GM23338 (cell line): ENCODE measurements at regions not wholly inside any gene's neighbourhood (a gene's known extent, or its start where the extent isn't known, plus 50 kb on each side); places are given as distances from the start of the nearest gene placed in this dataset.

Experiments
- ATAC-seq: fragments of 200-7000 bp; cut with Tn5 transposase; 3 replicates; pipeline ENCODE4 v1.9.1; 2020
- DNase-seq: peaks from one replicate; pipeline ENCODE4 v3.0.0-alpha.2; 2015; ENCODE audit warnings: low spot score
- H2AFZ ChIP-seq: fragments of 200-600 bp; sonication (generic); 2 replicates; pipeline ENCODE4 v1.8.0; 2016; ENCODE audit warnings: antibody characterized with exemption, mild to moderate bottlenecking, moderate library complexity
- H3F3A ChIP-seq: fragments of 200-600 bp; sonication (generic); replicated peaks from 2 replicates; pipeline ENCODE4 v1.8.0; 2017; ENCODE audit warnings: antibody characterized with exemption, mixed run types, low read depth
- H3K27ac ChIP-seq: fragments of 200-600 bp; sonication (generic); 2 replicates; pipeline ENCODE4 v1.6.1; 2016; ENCODE audit warnings: low read depth
- H3K27me3 ChIP-seq: fragments of 200-600 bp; sonication (generic); 2 replicates; pipeline ENCODE4 v1.8.0; 2016; ENCODE audit warnings: mild to moderate bottlenecking, mixed run types, moderate library complexity; ENCODE audit not compliant: insufficient read depth
- H3K36me3 ChIP-seq: fragments of 200-600 bp; sonication (generic); 2 replicates; pipeline ENCODE4 v1.8.0; 2016; ENCODE audit warnings: mild to moderate bottlenecking; ENCODE audit not compliant: insufficient read depth
- H3K4me1 ChIP-seq: fragments of 200-600 bp; sonication (generic); 2 replicates; pipeline ENCODE4 v1.8.0; 2016; ENCODE audit warnings: mild to moderate bottlenecking, moderate library complexity; ENCODE audit not compliant: insufficient read depth
- H3K4me2 ChIP-seq: fragments of 200-600 bp; sonication (generic); 2 replicates; pipeline ENCODE4 v1.7.1; 2017; ENCODE audit warnings: mixed run types
- H3K4me3 ChIP-seq: fragments of 200-600 bp; sonication (generic); 2 replicates; pipeline ENCODE4 v1.6.1; 2016; ENCODE audit warnings: mixed run types
- H3K79me2 ChIP-seq: fragments of 200-600 bp; sonication (generic); replicated peaks from 2 replicates; pipeline ENCODE4 v1.8.0; 2017; ENCODE audit warnings: mild to moderate bottlenecking; ENCODE audit not compliant: insufficient read depth
- H3K9me2 ChIP-seq: fragments of 200-600 bp; sonication (generic); 2 replicates; pipeline ENCODE4 v1.8.0; 2017; ENCODE audit not compliant: insufficient read depth
- H4K20me1 ChIP-seq: fragments of 200-600 bp; sonication (generic); replicated peaks from 2 replicates; pipeline ENCODE4 v1.8.0; 2017; ENCODE audit warnings: mild to moderate bottlenecking; ENCODE audit not compliant: insufficient read depth
- H3K27ac Mint-ChIP-seq: 2 replicates; pipeline ENCODE4 v1.8.0; 2020; ENCODE audit warnings: inconsistent platforms, mild to moderate bottlenecking, moderate library complexity, mixed read lengths
- H3K27me3 Mint-ChIP-seq: 3 replicates; pipeline ENCODE4 v1.8.0; 2022; ENCODE audit warnings: low read depth, mild to moderate bottlenecking, moderate library complexity, mixed read lengths, inconsistent platforms; ENCODE audit not compliant: insufficient read depth, poor library complexity
- H3K36me3 Mint-ChIP-seq: 3 replicates; pipeline ENCODE4 v1.8.0; 2021; ENCODE audit warnings: low read depth, mild to moderate bottlenecking, inconsistent platforms, moderate library complexity, mixed read lengths
- H3K4me1 Mint-ChIP-seq: 3 replicates; pipeline ENCODE4 v1.8.0; 2020; ENCODE audit warnings: mild to moderate bottlenecking, inconsistent platforms, mixed read lengths
- H3K4me3 Mint-ChIP-seq: 3 replicates; pipeline ENCODE4 v1.8.0; 2021; ENCODE audit warnings: moderate library complexity, mild to moderate bottlenecking, inconsistent platforms, mixed read lengths
- H3K9me3 Mint-ChIP-seq: 3 replicates; pipeline ENCODE4 v1.8.0; 2020; ENCODE audit warnings: moderate library complexity, mild to moderate bottlenecking, inconsistent platforms, mixed read lengths
- CREB1 ChIP-seq: fragments of 250-450 bp; sonication (Bioruptor Pico); IDR thresholded peaks from 2 replicates; pipeline ENCODE4 v1.5.0; 2020; ENCODE audit warnings: low read depth, mild to moderate bottlenecking, moderate library complexity
- CTCF ChIP-seq, 2 experiments: fragments of 200-600 bp in 1 of 2; sonication (generic) in 1 of 2; conservative IDR thresholded peaks; 2 replicates each; pipeline versions ENCODE4 v1.5.1 to v1.6.1; 2016 to 2017; ENCODE audit warnings: antibody characterized with exemption in 2 of 2, low read depth in 2 of 2, mild to moderate bottlenecking in 2 of 2, moderate library complexity in 1 of 2
- ETS1 ChIP-seq: IDR thresholded peaks from 2 replicates; pipeline ENCODE4 v1.6.1; 2016; ENCODE audit warnings: antibody characterized with exemption
- EZH2phosphoT487 ChIP-seq: fragments of 200-600 bp; sonication (generic); IDR thresholded peaks from one replicate; pipeline ENCODE4 v1.8.1; 2018; ENCODE audit warnings: antibody characterized with exemption; ENCODE audit not compliant: unreplicated experiment
- NANOG ChIP-seq: IDR thresholded peaks from 2 replicates; pipeline ENCODE4 v1.6.1; 2016; ENCODE audit warnings: antibody characterized with exemption, borderline replicate concordance
- REST ChIP-seq: IDR thresholded peaks from one replicate; pipeline ENCODE4 v1.6.1; 2018; ENCODE audit warnings: antibody characterized with exemption; ENCODE audit not compliant: unreplicated experiment
- STAT1 ChIP-seq: IDR thresholded peaks from one replicate; pipeline ENCODE4 v1.6.1; 2016; ENCODE audit warnings: antibody characterized with exemption; ENCODE audit not compliant: unreplicated experiment
- ZNF114 ChIP-seq: fragments of 250-450 bp; sonication (Bioruptor Pico); IDR thresholded peaks from 2 replicates; pipeline ENCODE4 v1.5.0; 2020; ENCODE audit warnings: mild to moderate bottlenecking, moderate library complexity
- ZNF331 ChIP-seq: fragments of 250-450 bp; sonication (Bioruptor Pico); IDR thresholded peaks from 2 replicates; pipeline ENCODE4 v1.5.0; 2020; ENCODE audit warnings: low read depth, mild to moderate bottlenecking, moderate library complexity
- ZNF462 ChIP-seq: fragments of 250-450 bp; sonication (Bioruptor Pico); IDR thresholded peaks from 2 replicates; pipeline ENCODE4 v1.5.0; 2020; ENCODE audit warnings: mild to moderate bottlenecking, moderate library complexity

- no peak for TF ChIP-seq CTCF (conservative IDR thresholded peaks at IDR 0.05; ENCODE audit: low read depth in 2 of 2)
- TF ChIP-seq NANOG, result no peak
These were observed 260.0 kb upstream of the DACH1 start (continued) for GRCh38 chr13:72127031-72127430.

- no peak for DNase-seq
- H3K9me3 Mint-ChIP-seq, result peaks cover 10% of the 10 kb centered on the region; the same call in 1 of the 3 replicates
- peaks cover 18% of the 10 kb centered on the region for H3K36me3 Mint-ChIP-seq
- Histone ChIP-seq H3K9me2 (peaks cover 3% of the 10 kb centered on the region; the same call in 1 of the 2 replicates), H2AFZ (no peak overlapping the region; the same call in 1 of the 2 replicates), H3K4me1 (peaks cover 17% of the 10 kb centered on the region), H3K4me2 (no peak overlapping the region), H3K27ac (no peak overlapping the region), H4K20me1 (no peaks in the 10 kb centered on the region), H3K36me3 (no peaks in the 10 kb centered on the region), H3K4me3 (no peak overlapping the region), H3K79me2 (no peaks in the 10 kb centered on the region), H3K27me3 (no peaks in the 10 kb centered on the region), H3F3A (no peaks in the 10 kb centered on the region)
- ATAC-seq, result no peak
- H3K4me1 Mint-ChIP-seq, result peaks cover 16% of the 10 kb centered on the region
- H3K4me3 Mint-ChIP-seq, result no peak overlapping the region
- H3K27me3 Mint-ChIP-seq, result no peaks in the 10 kb centered on the region
- no peak overlapping the region; the same call in 1 of the 2 replicates for H3K27ac Mint-ChIP-seq
- TF ChIP-seq CTCF (conservative IDR thresholded peaks at IDR 0.05; ENCODE audit: low read depth in 2 of 2) (no peak), REST (no peak), ZNF331 (CRISPR knock-in tag) (no peak), ZNF114 (CRISPR knock-in tag) (no peak), ETS1 (no peak), CREB1 (CRISPR knock-in tag) (no peak), STAT1 (no peak), ZNF462 (CRISPR knock-in tag) (no peak), EZH2phosphoT487 (no peak)
These were observed 259.4 kb upstream of the DACH1 start for GRCh38 chr13:72126424-72126823.
